ENCODE measurements at regions not wholly inside any gene's neighbourhood (a gene's known extent, or its start where the extent isn't known, plus 50 kb on each side); places are given as distances from the start of the nearest gene placed in this dataset.

GRCh38 chr3:153894857-153895256 is 226.3 kb upstream of the ARHGEF26 start:
- Mint-ChIP-seq H3K9me3 (no peaks in the 10 kb centered on the region), H3K27me3 (no peaks in the 10 kb centered on the region), H3K4me3 (no peak overlapping the region), H3K27ac (no peak overlapping the region), H3K4me1 (no peaks in the 10 kb centered on the region), H3K36me3 (no peaks in the 10 kb centered on the region)
- Histone ChIP-seq H3K36me3 (ENCODE audit: insufficient read depth, low read length) (no peaks in the 10 kb centered on the region), H3K4me3 (ENCODE audit: low read length in 2 of 2) (no peak overlapping the region), H3K27me3 (ENCODE audit: insufficient read depth, low read length) (no peaks in the 10 kb centered on the region), H3K4me1 (ENCODE audit: insufficient read depth, low read length) (no peaks in the 10 kb centered on the region), H3K27ac (ENCODE audit: low read depth, low read length) (no peak overlapping the region), H3K9me3 (ENCODE audit: control insufficient read depth in 1 of 2, low read length in 2 of 2) (no peaks in the 10 kb centered on the region)
- no peak for DNase-seq
- ChIA-PET CTCF (ENCODE audit: partially characterized antibody) (no interaction called here), POLR2A (ENCODE audit: partially characterized antibody) (no interaction called here)
- intact Hi-C loops (cut with micrococcal nuclease) = no loop called here

GRCh38 chr3:153896197-153896596 is 225.0 kb upstream of the ARHGEF26 start:
- ChIA-PET CTCF (ENCODE audit: partially characterized antibody) (no interaction called here), POLR2A (ENCODE audit: partially characterized antibody) (no interaction called here)
- H3K27me3 ChIP-seq (ENCODE audit: insufficient read depth, low read length) = no peaks in the 10 kb centered on the region
- no peak overlapping the region for H3K27ac Mint-ChIP-seq
- no peak for DNase-seq
- H3K36me3 Mint-ChIP-seq = no peaks in the 10 kb centered on the region
- H3K4me3 Mint-ChIP-seq = no peak overlapping the region
- no peaks in the 10 kb centered on the region for H3K9me3 Mint-ChIP-seq
- H3K4me3 ChIP-seq (ENCODE audit: low read length in 2 of 2) = no peak overlapping the region
- H3K27ac ChIP-seq (ENCODE audit: low read depth, low read length) = no peak overlapping the region
- H3K36me3 ChIP-seq (ENCODE audit: insufficient read depth, low read length) = no peaks in the 10 kb centered on the region
- H3K9me3 ChIP-seq (ENCODE audit: control insufficient read depth in 1 of 2, low read length in 2 of 2) = no peaks in the 10 kb centered on the region
- H3K4me1 Mint-ChIP-seq = no peaks in the 10 kb centered on the region
- intact Hi-C loops (cut with micrococcal nuclease) = no loop called here
- H3K4me1 ChIP-seq (ENCODE audit: insufficient read depth, low read length) = no peaks in the 10 kb centered on the region
- no peaks in the 10 kb centered on the region for H3K27me3 Mint-ChIP-seq

- Histone ChIP-seq H3K27ac (ENCODE audit: low read depth, low read length) (no peak overlapping the region), H3K4me1 (ENCODE audit: insufficient read depth, low read length) (no peaks in the 10 kb centered on the region), H3K27me3 (ENCODE audit: insufficient read depth, low read length) (no peaks in the 10 kb centered on the region), H3K9me3 (ENCODE audit: control insufficient read depth in 1 of 2, low read length in 2 of 2) (no peaks in the 10 kb centered on the region), H3K4me3 (ENCODE audit: low read length in 2 of 2) (no peak overlapping the region), H3K36me3 (ENCODE audit: insufficient read depth, low read length) (no peaks in the 10 kb centered on the region)
- H3K9me3 Mint-ChIP-seq = no peaks in the 10 kb centered on the region
- no peaks in the 10 kb centered on the region for H3K36me3 Mint-ChIP-seq
- H3K4me3 Mint-ChIP-seq = no peak overlapping the region
- no peak overlapping the region for H3K27ac Mint-ChIP-seq
- intact Hi-C loops (cut with micrococcal nuclease) = no loop called here
- ChIA-PET POLR2A (ENCODE audit: partially characterized antibody) (no interaction called here), CTCF (ENCODE audit: partially characterized antibody) (no interaction called here)
- DNase-seq = no peak
- H3K4me1 Mint-ChIP-seq = no peaks in the 10 kb centered on the region
- no peaks in the 10 kb centered on the region for H3K27me3 Mint-ChIP-seq
These were observed 224.0 kb upstream of the ARHGEF26 start for GRCh38 chr3:153897025-153897723.

- no peaks in the 10 kb centered on the region for H3K36me3 ChIP-seq (ENCODE audit: insufficient read depth, low read length)
- H3K4me3 ChIP-seq (ENCODE audit: low read length in 2 of 2) = no peak overlapping the region
- intact Hi-C loops (cut with micrococcal nuclease) = no loop called here
- Mint-ChIP-seq H3K27me3 (no peaks in the 10 kb centered on the region), H3K4me1 (no peaks in the 10 kb centered on the region), H3K36me3 (no peaks in the 10 kb centered on the region), H3K9me3 (no peaks in the 10 kb centered on the region), H3K4me3 (no peak overlapping the region), H3K27ac (no peak overlapping the region)
- POLR2A ChIA-PET (ENCODE audit: partially characterized antibody) = no interaction called here
- no peaks in the 10 kb centered on the region for H3K9me3 ChIP-seq (ENCODE audit: control insufficient read depth in 1 of 2, low read length in 2 of 2)
- no peaks in the 10 kb centered on the region for H3K4me1 ChIP-seq (ENCODE audit: insufficient read depth, low read length)
- no peak overlapping the region for H3K27ac ChIP-seq (ENCODE audit: low read depth, low read length)
- H3K27me3 ChIP-seq (ENCODE audit: insufficient read depth, low read length) = no peaks in the 10 kb centered on the region
- no peak for DNase-seq
- CTCF ChIA-PET (ENCODE audit: partially characterized antibody) = no interaction called here
These were observed 223.3 kb upstream of the ARHGEF26 start for GRCh38 chr3:153897842-153898241.

- Histone ChIP-seq H3K27me3 (ENCODE audit: insufficient read depth, low read length) (no peaks in the 10 kb centered on the region), H3K4me3 (ENCODE audit: low read length in 2 of 2) (no peak overlapping the region), H3K36me3 (ENCODE audit: insufficient read depth, low read length) (no peaks in the 10 kb centered on the region), H3K4me1 (ENCODE audit: insufficient read depth, low read length) (no peaks in the 10 kb centered on the region), H3K27ac (ENCODE audit: low read depth, low read length) (no peak overlapping the region), H3K9me3 (ENCODE audit: control insufficient read depth in 1 of 2, low read length in 2 of 2) (no peaks in the 10 kb centered on the region)
- H3K27me3 Mint-ChIP-seq = peaks cover 0 to 1% of the 10 kb centered on the region in 2 donors
- POLR2A ChIA-PET (ENCODE audit: partially characterized antibody) = no interaction called here
- H3K36me3 Mint-ChIP-seq = no peaks in the 10 kb centered on the region
- CTCF ChIA-PET (ENCODE audit: partially characterized antibody) = no interaction called here
- H3K4me1 Mint-ChIP-seq = no peaks in the 10 kb centered on the region
- no peak for DNase-seq
- H3K4me3 Mint-ChIP-seq = no peak overlapping the region
- H3K9me3 Mint-ChIP-seq = peaks cover 0 to 4% (median 0%) of the 10 kb centered on the region in 8 donors
- intact Hi-C loops (cut with micrococcal nuclease) = no loop called here
- no peak overlapping the region for H3K27ac Mint-ChIP-seq
These were observed 220.0 kb upstream of the ARHGEF26 start for GRCh38 chr3:153901152-153901551.

GRCh38 chr3:153901991-153902390 is 219.2 kb upstream of the ARHGEF26 start:
- Histone ChIP-seq H3K4me1 (ENCODE audit: insufficient read depth, low read length) (no peaks in the 10 kb centered on the region), H3K4me3 (ENCODE audit: low read length in 2 of 2) (no peak overlapping the region), H3K9me3 (ENCODE audit: control insufficient read depth in 1 of 2, low read length in 2 of 2) (no peaks in the 10 kb centered on the region), H3K27ac (ENCODE audit: low read depth, low read length) (no peak overlapping the region), H3K36me3 (ENCODE audit: insufficient read depth, low read length) (no peaks in the 10 kb centered on the region), H3K27me3 (ENCODE audit: insufficient read depth, low read length) (no peaks in the 10 kb centered on the region)
- peaks cover 0 to 1% of the 10 kb centered on the region in 2 donors for H3K27me3 Mint-ChIP-seq
- H3K4me3 Mint-ChIP-seq = no peak overlapping the region
- H3K36me3 Mint-ChIP-seq = no peaks in the 10 kb centered on the region
- intact Hi-C loops (cut with micrococcal nuclease) = no loop called here
- peaks cover 0 to 4% (median 0%) of the 10 kb centered on the region in 8 donors for H3K9me3 Mint-ChIP-seq
- no peaks in the 10 kb centered on the region for H3K4me1 Mint-ChIP-seq
- ChIA-PET CTCF (ENCODE audit: partially characterized antibody) (no interaction called here), POLR2A (ENCODE audit: partially characterized antibody) (no interaction called here)
- DNase-seq = no peak
- no peak overlapping the region for H3K27ac Mint-ChIP-seq

GRCh38 chr3:153903430-153903829 is 217.8 kb upstream of the ARHGEF26 start:
- H3K4me1 Mint-ChIP-seq = no peaks in the 10 kb centered on the region
- CTCF ChIA-PET (ENCODE audit: partially characterized antibody) = no interaction called here

GRCh38 chr3:153906366-153906765 is 214.8 kb upstream of the ARHGEF26 start:
- Histone ChIP-seq H3K27ac (ENCODE audit: low read depth, low read length) (no peak overlapping the region), H3K36me3 (ENCODE audit: insufficient read depth, low read length) (no peaks in the 10 kb centered on the region), H3K27me3 (ENCODE audit: insufficient read depth, low read length) (no peaks in the 10 kb centered on the region), H3K4me1 (ENCODE audit: insufficient read depth, low read length) (no peaks in the 10 kb centered on the region), H3K9me3 (ENCODE audit: control insufficient read depth in 1 of 2, low read length in 2 of 2) (no peaks in the 10 kb centered on the region), H3K4me3 (ENCODE audit: low read length in 2 of 2) (no peak overlapping the region)
- ChIA-PET POLR2A (ENCODE audit: partially characterized antibody) (no interaction called here), CTCF (ENCODE audit: partially characterized antibody) (no interaction called here)
- peaks cover 0 to 4% (median 0%) of the 10 kb centered on the region in 8 donors for H3K9me3 Mint-ChIP-seq
- H3K4me3 Mint-ChIP-seq = no peak overlapping the region
- peaks cover 0 to 6% of the 10 kb centered on the region in 2 donors for H3K27me3 Mint-ChIP-seq
- H3K36me3 Mint-ChIP-seq = no peaks in the 10 kb centered on the region
- intact Hi-C loops (cut with micrococcal nuclease) = no loop called here
- no peak for DNase-seq
- H3K4me1 Mint-ChIP-seq = no peaks in the 10 kb centered on the region
- no peak overlapping the region for H3K27ac Mint-ChIP-seq

More at GRCh38 chr3:153903430-153903829, 217.8 kb upstream of the ARHGEF26 start:
- Histone ChIP-seq H3K27me3 (ENCODE audit: insufficient read depth, low read length) (no peaks in the 10 kb centered on the region), H3K4me1 (ENCODE audit: insufficient read depth, low read length) (no peaks in the 10 kb centered on the region), H3K36me3 (ENCODE audit: insufficient read depth, low read length) (no peaks in the 10 kb centered on the region), H3K9me3 (ENCODE audit: control insufficient read depth in 1 of 2, low read length in 2 of 2) (no peaks in the 10 kb centered on the region), H3K27ac (ENCODE audit: low read depth, low read length) (no peak overlapping the region), H3K4me3 (ENCODE audit: low read length in 2 of 2) (no peak overlapping the region)
- Mint-ChIP-seq H3K27me3 (peaks cover 0 to 1% of the 10 kb centered on the region in 2 donors), H3K9me3 (peaks cover 0 to 4% (median 0%) of the 10 kb centered on the region in 8 donors), H3K36me3 (no peaks in the 10 kb centered on the region), H3K27ac (no peak overlapping the region), H3K4me3 (no peak overlapping the region)
- DNase-seq = no peak
- POLR2A ChIA-PET (ENCODE audit: partially characterized antibody) = no interaction called here
- intact Hi-C loops (cut with micrococcal nuclease) = no loop called here

Measured in CD4-positive, alpha-beta memory T cell (primary cell).